Panc1 (cell line): ENCODE measurements at regions not wholly inside any gene's neighbourhood (a gene's known extent, or its start where the extent isn't known, plus 50 kb on each side); places are given as distances from the start of the nearest gene placed in this dataset.

ENCODE experiments used
- POLR2AphosphoS5 ChIP-seq: IDR thresholded peaks from 2 replicates; pipeline ENCODE4 v1.6.1; 2012; ENCODE audit warnings: mild to moderate bottlenecking, low read depth, low read length, moderate library complexity
- TF ChIP-seq, protein P1 (sequence below): fragments of 450-650 bp; IDR thresholded peaks from 2 replicates; pipeline ENCODE4 v1.5.1; 2017; ENCODE audit warnings: mild to moderate bottlenecking

- TF ChIP-seq, protein P1, sequence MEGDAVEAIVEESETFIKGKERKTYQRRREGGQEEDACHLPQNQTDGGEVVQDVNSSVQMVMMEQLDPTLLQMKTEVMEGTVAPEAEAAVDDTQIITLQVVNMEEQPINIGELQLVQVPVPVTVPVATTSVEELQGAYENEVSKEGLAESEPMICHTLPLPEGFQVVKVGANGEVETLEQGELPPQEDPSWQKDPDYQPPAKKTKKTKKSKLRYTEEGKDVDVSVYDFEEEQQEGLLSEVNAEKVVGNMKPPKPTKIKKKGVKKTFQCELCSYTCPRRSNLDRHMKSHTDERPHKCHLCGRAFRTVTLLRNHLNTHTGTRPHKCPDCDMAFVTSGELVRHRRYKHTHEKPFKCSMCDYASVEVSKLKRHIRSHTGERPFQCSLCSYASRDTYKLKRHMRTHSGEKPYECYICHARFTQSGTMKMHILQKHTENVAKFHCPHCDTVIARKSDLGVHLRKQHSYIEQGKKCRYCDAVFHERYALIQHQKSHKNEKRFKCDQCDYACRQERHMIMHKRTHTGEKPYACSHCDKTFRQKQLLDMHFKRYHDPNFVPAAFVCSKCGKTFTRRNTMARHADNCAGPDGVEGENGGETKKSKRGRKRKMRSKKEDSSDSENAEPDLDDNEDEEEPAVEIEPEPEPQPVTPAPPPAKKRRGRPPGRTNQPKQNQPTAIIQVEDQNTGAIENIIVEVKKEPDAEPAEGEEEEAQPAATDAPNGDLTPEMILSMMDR = no peak
- TF ChIP-seq POLR2AphosphoS5 = no peak
These were observed 59.1 kb upstream of the EDAR start for GRCh38 chr2:109048163-109048562.
